Esophagus squamous epithelium (tissue), 5 donors: ENCODE measurements at regions not wholly inside any gene's neighbourhood (a gene's known extent, or its start where the extent isn't known, plus 50 kb on each side); places are given as distances from the start of the nearest gene placed in this dataset.

Experiments used
- DNase-seq: peaks from one replicate; lab custom pipeline; 2025; lab: John Stamatoyannopoulos, UW
- H3K27ac ChIP-seq, 4 donors: fragments of 200-600 bp; sonication (generic); one replicate each; pipeline ENCODE4 v1.5.1; 2016 to 2019; ENCODE audit warnings: mild to moderate bottlenecking in 1 of 4
- H3K27me3 ChIP-seq, 4 donors: fragments of 200-600 bp; sonication (generic); 1 replicate in 3 of 4; 2 replicates in 1 of 4; pipeline versions ENCODE4 v1.5.1 to v1.6.0; 2017 to 2021; ENCODE audit warnings: antibody characterized with exemption in 1 of 4
- H3K36me3 ChIP-seq, 3 donors: fragments of 200-600 bp; sonication (generic); one replicate each; pipeline ENCODE4 v1.5.1; 2016 to 2019
- H3K4me1 ChIP-seq, 3 donors: fragments of 200-600 bp; sonication (generic); one replicate each; pipeline ENCODE4 v1.5.1; 2017 to 2019
- H3K4me3 ChIP-seq, 4 donors: fragments of 200-600 bp; sonication (generic); 1 replicate in 3 of 4; 2 replicates in 1 of 4; pipeline ENCODE4 v1.5.1; 2016 to 2019; ENCODE audit warnings: mild to moderate bottlenecking in 2 of 4, moderate library complexity in 1 of 4
- H3K9me3 ChIP-seq, 3 donors: fragments of 200-600 bp; sonication (generic); one replicate each; pipeline ENCODE4 v1.5.1; 2016 to 2019
- POLR2A ChIP-seq, 4 donors: fragments of 450-650 bp; IDR thresholded peaks; one replicate each; pipeline ENCODE4 v1.6.1; 2017; ENCODE audit warnings: antibody characterized with exemption in 4 of 4, mild to moderate bottlenecking in 4 of 4, moderate library complexity in 3 of 4
- WGBS, 2 donors: methylation state at CpG; one replicate each; pipeline ENCODE4 v1.1.5; 2018; 5-methylcytosine and 5-hydroxymethylcytosine counted together
- intact Hi-C: fragments of 100-400 bp; cut with DNase I; formaldehyde crosslinking; loops from one replicate; pipeline ENCODE4 v1.15.0; 2022
- TF ChIP-seq, protein P1 (sequence below), 6 experiments: fragments of 450-650 bp in 4 of 6; fragments of 200-600 bp in 2 of 6; sonication (generic) in 2 of 6; IDR thresholded peaks; one replicate each; pipeline ENCODE4 v1.5.1; 2016 to 2019; ENCODE audit warnings: antibody characterized with exemption in 6 of 6, mild to moderate bottlenecking in 4 of 6, moderate library complexity in 4 of 6
- donor health status: DM: yes; HTN: yes; CAD: no.

DNA sequence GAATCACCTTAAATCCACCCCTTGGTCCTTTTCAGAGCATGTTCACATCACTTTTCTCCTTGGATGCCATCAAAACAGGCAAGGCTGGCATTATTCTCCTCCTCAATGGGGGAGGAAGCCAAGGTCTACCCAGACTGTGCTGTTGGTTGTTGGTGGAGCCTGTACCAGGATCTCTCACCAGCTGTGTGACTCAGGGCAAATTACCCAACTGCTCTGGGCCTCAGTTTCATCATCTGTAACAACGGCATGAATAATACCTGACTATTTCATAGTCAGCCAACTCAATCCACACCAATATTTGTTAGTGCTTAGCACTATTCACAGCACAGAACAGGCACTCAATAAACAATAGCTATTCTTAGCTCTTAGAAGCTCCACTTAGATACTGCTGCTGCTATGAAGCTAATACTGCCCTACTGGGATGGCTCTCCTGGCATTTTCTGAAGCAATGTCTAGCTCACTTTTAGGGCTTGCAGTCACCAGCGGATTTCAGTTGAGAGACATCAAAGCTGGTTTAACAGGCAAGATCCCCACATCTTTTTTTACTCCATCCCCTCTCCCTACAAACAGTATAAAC lies 116.9 kb downstream of the CCNA1 start:
- intact Hi-C loops: no loop called here
- Histone ChIP-seq H3K4me3 (no peak overlapping the region), H3K36me3 (no peaks in the 10 kb centered on the region), H3K9me3 (no peaks in the 10 kb centered on the region), H3K27me3 (no peaks in the 10 kb centered on the region), H3K4me1 (no peaks in the 10 kb centered on the region), H3K27ac (no peak overlapping the region)
- WGBS, 2 donors: 40 to 69% methylated on average over 2 of the region's 2 CpGs
- TF ChIP-seq, protein P1, sequence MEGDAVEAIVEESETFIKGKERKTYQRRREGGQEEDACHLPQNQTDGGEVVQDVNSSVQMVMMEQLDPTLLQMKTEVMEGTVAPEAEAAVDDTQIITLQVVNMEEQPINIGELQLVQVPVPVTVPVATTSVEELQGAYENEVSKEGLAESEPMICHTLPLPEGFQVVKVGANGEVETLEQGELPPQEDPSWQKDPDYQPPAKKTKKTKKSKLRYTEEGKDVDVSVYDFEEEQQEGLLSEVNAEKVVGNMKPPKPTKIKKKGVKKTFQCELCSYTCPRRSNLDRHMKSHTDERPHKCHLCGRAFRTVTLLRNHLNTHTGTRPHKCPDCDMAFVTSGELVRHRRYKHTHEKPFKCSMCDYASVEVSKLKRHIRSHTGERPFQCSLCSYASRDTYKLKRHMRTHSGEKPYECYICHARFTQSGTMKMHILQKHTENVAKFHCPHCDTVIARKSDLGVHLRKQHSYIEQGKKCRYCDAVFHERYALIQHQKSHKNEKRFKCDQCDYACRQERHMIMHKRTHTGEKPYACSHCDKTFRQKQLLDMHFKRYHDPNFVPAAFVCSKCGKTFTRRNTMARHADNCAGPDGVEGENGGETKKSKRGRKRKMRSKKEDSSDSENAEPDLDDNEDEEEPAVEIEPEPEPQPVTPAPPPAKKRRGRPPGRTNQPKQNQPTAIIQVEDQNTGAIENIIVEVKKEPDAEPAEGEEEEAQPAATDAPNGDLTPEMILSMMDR (IDR thresholded peaks at IDR 0.05): no peak
- TF ChIP-seq POLR2A (IDR thresholded peaks at IDR 0.05): no peak
- no peak for DNase-seq

DNA sequence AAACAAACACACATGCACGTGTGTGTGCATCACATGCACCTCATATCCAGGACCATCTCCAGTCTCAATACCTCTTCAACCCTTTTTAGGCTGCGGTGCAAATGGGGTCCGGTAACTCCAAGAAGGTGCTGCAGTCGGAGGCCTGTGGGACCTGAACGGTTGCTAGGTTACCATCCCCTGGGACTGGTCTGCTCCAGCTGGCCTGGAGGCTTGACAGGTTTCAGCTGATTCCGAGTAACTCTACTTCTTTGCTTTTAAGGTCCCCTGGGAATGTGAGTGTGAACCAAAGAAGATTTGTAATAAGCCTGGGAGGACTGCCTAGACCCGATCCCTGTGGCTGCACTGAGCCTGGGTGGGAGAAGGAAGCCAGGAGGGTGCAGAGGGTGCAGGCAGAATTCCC lies 117.5 kb downstream of the CCNA1 start:
- no peaks in the 10 kb centered on the region for H3K9me3 ChIP-seq
- DNase-seq: no peak

DNA sequence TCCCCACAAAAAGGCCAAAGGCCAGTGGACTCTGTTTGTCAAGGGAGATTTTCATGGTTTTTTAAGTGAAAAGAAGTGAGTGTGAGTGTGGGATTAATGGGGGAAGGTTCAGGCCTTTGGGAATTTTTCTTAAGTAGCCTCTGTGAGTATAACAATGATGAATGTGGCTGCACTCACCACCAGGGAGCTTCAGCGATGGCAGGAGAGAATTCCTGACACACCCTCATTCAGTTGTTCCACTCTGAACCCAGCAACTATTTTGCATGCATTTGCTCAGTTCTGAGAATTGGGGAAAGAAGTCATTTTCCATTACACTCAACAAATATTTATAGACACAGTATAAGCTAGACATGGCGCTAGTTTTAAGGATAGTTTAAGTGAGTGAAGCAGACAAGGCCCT lies 117.9 kb downstream of the CCNA1 start:
- no peaks in the 10 kb centered on the region for H3K9me3 ChIP-seq
- H3K4me3 ChIP-seq: no peak overlapping the region
- no peaks in the 10 kb centered on the region for H3K4me1 ChIP-seq
- no peaks in the 10 kb centered on the region for H3K27me3 ChIP-seq
- no peak overlapping the region for H3K27ac ChIP-seq
- no peak for TF ChIP-seq POLR2A (IDR thresholded peaks at IDR 0.05)
- TF ChIP-seq, protein P1 (IDR thresholded peaks at IDR 0.05): no peak
- H3K36me3 ChIP-seq: no peaks in the 10 kb centered on the region
- intact Hi-C loops: no loop called here
- WGBS, 2 donors: 59 to 68% methylated on average over 2 of the region's 2 CpGs
- no peak for DNase-seq

More for the DNA sequence above, 117.5 kb downstream of the CCNA1 start:
- Histone ChIP-seq H3K36me3 (no peaks in the 10 kb centered on the region), H3K4me1 (no peaks in the 10 kb centered on the region), H3K4me3 (no peak overlapping the region), H3K27me3 (no peaks in the 10 kb centered on the region), H3K27ac (no peak overlapping the region)
- WGBS, 2 donors: 42 to 73% methylated on average over 7 of the region's 7 CpGs
- intact Hi-C loops: no loop called here
- TF ChIP-seq POLR2A (IDR thresholded peaks at IDR 0.05): no peak
- TF ChIP-seq, protein P1 (IDR thresholded peaks at IDR 0.05): no peak

DNA sequence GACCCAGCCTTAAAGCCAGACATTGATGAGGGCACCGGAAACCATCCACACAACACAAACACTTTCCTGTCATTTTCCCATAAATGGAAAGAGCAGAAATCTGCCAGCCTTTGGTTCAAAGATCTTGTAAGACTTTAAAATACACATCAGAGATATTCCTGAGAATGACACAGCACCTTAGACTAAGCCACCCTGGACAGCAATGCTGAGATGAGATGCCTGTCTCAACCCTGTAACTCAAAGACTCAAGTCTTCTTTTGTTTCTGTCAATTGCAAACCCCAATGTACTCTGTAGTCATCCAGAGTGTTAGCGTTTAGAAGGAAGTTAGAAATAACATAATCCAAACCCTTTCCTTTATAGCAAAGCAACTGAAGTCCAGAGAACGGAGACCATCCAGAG lies 119.2 kb downstream of the CCNA1 start:
- H3K27me3 ChIP-seq: no peaks in the 10 kb centered on the region
- 91 to 92% methylated on average over 3 of the region's 3 CpGs for WGBS, 2 donors
- intact Hi-C loops: no loop called here
- H3K27ac ChIP-seq: no peak overlapping the region
- DNase-seq: no peak
- no peak for TF ChIP-seq POLR2A (IDR thresholded peaks at IDR 0.05)
- TF ChIP-seq, protein P1 (IDR thresholded peaks at IDR 0.05): no peak
- no peaks in the 10 kb centered on the region for H3K36me3 ChIP-seq
- no peak overlapping the region for H3K4me3 ChIP-seq
- H3K4me1 ChIP-seq: no peaks in the 10 kb centered on the region
- no peaks in the 10 kb centered on the region for H3K9me3 ChIP-seq

DNA sequence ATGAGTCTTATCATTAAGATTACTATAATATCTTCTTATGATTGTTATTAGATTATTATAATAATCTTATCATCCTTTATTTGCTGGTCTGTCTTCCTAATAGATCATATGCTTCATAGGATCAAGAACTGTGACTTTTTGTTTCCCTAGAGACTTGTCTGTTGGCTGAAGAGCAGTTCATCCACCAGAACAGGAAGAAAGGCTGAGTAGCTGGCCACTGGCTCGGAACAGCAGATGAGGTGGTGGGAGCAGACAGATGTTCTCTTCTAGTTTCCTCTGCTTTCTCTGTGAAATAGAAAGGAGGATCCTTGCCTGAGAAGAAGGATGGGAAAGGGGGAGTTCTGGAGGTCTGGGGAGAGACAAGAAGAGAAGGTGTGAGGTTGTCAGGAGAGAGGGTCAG lies 120.0 kb downstream of the CCNA1 start:
- TF ChIP-seq, protein P1 (IDR thresholded peaks at IDR 0.05): no peak
- no peak for TF ChIP-seq POLR2A (IDR thresholded peaks at IDR 0.05)
- intact Hi-C loops: no loop called here
- Histone ChIP-seq H3K27ac (no peak overlapping the region), H3K27me3 (no peaks in the 10 kb centered on the region), H3K36me3 (no peaks in the 10 kb centered on the region), H3K4me3 (no peak overlapping the region), H3K9me3 (no peaks in the 10 kb centered on the region), H3K4me1 (no peaks in the 10 kb centered on the region)
- 82 to 91% methylated on average over 1 of the region's 1 CpG for WGBS, 2 donors
- no peak for DNase-seq
